Body of pancreas (tissue), 4 donors: ENCODE measurements at regions not wholly inside any gene's neighbourhood (a gene's known extent, or its start where the extent isn't known, plus 50 kb on each side); places are given as distances from the start of the nearest gene placed in this dataset.

Experiments used
- CTCF ChIP-seq, 7 experiments: fragments of 450-650 bp in 4 of 7; fragments of 200-600 bp in 3 of 7; sonication (generic) in 3 of 7; IDR thresholded peaks; one replicate each; pipeline ENCODE4 v1.5.1; 2016 to 2019; ENCODE audit warnings: antibody characterized with exemption in 7 of 7
- POLR2A ChIP-seq, 3 donors: fragments of 450-650 bp; IDR thresholded peaks; one replicate each; pipeline ENCODE4 v1.6.1; 2016; ENCODE audit warnings: antibody characterized with exemption in 3 of 3, mild to moderate bottlenecking in 2 of 3

GRCh38 chr11:23192256-23192655 lies 332.0 kb upstream of the CCDC179 start:
- no peak for TF ChIP-seq CTCF (IDR thresholded peaks at IDR 0.05)
- TF ChIP-seq POLR2A (IDR thresholded peaks at IDR 0.05): no peak
